ENCODE measurements at regions not wholly inside any gene's neighbourhood (a gene's known extent, or its start where the extent isn't known, plus 50 kb on each side); places are given as distances from the start of the nearest gene placed in this dataset.
"Not testable (repeated sequence)": the region's sequence is repeated elsewhere in the genome, so short reads cannot be mapped to it uniquely, and the experiment has no call there.

DNA sequence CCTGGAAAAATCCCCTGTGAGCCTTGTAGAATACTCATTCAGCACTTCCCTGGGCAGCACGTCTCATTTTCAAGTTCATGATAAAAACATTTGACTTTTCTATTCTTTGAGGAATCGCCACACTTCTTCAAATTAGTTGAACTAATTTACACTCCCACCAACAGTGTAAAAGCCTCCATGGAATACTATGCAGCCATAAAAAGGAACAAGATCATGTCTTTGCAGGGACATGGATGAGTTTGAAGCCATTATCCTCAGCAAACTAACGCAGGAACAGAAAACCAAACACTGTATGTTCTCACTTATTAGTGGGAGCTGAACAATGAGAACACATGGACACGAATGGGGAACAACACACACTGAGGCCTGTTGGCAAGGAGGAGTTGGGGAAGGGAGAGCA, 102.0 kb upstream of the HEY2 start:
- in situ Hi-C loops (cut with HindIII; ENCODE audit: low sequenced_read_pairs): no loop called here

DNA sequence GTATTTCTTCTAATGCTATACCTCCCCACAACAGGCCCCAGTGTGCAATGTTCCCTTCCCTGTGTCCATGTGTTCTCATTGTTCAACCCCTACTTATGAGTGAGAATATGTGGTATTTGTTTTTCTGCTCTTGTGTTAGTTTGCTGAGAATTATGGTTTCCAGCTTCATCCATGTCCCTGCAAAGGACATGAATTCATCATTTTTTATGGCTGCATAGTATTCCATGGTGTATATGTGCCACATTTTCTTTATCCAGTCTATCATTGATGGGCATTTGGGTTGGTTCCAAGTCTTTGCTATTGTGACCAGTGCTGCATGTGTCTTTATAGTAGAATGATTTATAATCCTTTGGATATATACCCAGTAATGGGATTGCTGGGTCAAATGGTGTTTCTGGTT, 95.7 kb upstream of the HEY2 start:
- in situ Hi-C loops (cut with HindIII; ENCODE audit: low sequenced_read_pairs): not testable (repeated sequence)

DNA sequence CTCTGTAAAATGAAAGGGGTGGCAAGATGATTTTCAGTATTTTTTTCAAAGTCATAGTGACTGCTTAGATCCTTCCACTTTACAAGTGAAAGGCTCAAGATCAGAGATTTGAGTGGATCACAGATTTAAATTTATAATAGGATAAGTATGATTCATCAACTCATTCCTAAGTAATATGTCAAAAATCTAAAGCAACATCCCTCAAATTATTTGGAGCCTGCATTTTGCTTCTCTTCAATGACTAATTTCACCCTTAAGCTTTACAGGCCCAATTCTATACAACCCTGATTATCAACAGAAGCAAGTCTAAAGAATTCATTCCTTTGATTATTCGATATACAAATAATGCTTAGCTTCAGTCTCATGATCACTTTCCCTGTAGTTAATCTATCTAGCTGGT, 93.9 kb upstream of the HEY2 start:
- in situ Hi-C loops (cut with HindIII; ENCODE audit: low sequenced_read_pairs): no loop called here

DNA sequence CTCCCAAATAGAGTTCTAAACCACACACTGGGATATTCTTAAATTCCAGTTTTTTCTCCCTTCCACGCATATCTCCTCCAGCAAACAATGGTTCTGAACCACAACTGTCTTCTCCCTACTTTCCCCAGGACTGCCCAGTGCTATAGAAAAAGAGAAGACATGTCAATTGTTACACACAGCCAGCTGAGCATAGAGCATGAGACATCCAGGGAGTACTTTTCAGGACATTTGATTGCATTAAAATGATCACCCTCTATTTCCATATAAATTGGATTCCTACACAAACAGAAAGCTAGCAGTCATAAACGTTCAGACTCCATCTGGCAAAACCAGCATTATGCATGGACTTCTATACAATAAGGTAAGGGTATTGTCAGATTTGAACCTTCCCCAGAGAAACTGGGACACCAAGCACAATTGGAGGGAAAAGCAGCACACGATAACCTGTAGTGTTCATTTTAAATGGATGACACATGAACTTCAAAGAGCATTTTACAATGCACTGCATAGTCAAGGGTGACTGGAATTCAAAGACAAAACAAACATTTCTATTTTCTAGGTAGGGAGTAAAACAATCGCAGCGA, 93.1 kb upstream of the HEY2 start:
- in situ Hi-C loops (cut with HindIII; ENCODE audit: low sequenced_read_pairs): no loop called here

DNA sequence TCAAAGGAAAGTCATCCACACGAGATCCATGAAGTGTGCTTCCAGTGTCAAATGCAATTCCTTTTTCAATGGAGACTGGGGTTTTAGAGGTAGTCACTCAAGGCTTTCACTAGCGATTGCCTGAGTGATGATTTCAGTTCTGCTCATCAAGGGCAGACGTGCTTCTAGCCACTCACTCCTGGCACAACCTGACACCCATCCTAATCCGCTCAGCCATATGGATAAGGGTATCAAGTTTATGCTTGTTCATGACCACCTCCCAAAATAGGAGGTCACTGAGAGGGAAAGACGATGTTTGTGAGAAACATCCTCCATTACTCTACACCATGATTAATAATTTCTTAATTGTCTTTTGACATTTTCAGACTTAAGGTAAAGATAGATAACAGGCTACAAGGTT, 91.3 kb upstream of the HEY2 start:
- in situ Hi-C loops (cut with HindIII; ENCODE audit: low sequenced_read_pairs): no loop called here

DNA sequence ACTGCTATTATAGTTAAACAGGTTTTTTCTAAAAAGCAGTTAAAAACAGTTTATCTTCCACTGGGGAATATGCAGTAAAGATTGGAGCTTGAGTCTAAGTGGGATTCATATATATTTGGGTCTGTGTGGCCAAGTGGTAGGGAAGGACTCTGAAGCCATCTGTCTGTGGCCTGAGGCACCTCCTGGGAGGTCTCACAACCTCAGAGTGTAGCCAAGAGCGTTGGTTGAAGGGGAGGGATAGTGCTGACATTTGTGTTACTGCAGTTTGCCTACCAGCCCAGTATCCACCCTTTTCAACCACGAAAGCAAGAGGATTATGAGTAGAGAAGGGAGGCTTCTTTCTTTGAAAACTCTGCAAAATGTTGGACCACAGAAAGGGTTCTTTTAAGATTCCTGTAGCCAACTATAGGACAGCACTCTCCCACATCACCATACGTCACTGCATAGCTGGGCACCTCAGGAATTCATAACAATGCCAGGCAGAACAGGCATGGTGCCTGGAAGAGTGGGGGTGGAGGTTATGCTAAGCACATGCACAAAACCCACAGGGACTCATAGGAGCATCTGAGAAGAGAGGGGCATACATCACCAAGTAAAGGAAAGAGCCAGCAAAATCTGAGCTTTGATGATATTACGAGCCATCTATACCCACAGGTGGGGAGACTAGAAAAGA, 90.5 kb upstream of the HEY2 start:
- in situ Hi-C loops (cut with HindIII; ENCODE audit: low sequenced_read_pairs): no loop called here

DNA sequence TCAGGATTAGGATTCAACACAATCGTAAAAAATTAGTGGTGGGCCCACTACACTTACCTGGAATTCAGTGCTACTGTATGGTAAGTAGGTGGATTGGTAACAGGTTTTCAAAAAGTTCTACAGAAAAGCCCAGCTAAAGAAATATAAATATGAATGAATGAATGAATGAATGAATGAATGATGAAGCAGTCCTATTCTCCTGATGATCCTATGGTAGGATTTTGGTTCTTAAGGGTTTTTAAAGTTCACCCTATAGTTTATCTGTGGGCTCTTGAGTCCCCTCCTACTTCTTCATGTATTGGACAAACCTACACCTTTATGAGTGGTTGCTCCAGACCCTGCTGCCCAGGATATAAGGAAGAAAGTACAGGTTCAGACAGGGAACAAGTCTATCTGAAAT, 89.5 kb upstream of the HEY2 start:
- in situ Hi-C loops (cut with HindIII; ENCODE audit: low sequenced_read_pairs): no loop called here

DNA sequence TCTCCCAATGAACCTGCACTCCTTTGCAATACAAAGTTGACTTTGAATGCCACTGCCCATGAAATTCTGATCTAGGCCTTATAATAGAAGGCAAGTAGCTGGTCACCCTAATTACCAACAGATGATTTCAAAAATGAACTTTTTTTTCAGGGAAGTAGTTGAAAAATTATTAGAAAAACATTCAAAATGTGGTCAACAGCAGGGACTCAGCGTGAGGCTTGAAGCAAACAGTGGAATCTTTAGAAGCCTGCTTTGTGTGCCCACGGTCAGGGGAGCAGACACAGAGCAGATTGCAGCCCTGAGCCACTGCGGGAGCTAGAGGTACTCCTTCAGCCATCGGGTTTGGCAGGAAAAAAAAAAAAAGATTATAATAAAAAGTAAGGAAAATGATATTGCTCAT, 87.1 kb upstream of the HEY2 start:
- in situ Hi-C loops (cut with HindIII; ENCODE audit: low sequenced_read_pairs): no loop called here

DNA sequence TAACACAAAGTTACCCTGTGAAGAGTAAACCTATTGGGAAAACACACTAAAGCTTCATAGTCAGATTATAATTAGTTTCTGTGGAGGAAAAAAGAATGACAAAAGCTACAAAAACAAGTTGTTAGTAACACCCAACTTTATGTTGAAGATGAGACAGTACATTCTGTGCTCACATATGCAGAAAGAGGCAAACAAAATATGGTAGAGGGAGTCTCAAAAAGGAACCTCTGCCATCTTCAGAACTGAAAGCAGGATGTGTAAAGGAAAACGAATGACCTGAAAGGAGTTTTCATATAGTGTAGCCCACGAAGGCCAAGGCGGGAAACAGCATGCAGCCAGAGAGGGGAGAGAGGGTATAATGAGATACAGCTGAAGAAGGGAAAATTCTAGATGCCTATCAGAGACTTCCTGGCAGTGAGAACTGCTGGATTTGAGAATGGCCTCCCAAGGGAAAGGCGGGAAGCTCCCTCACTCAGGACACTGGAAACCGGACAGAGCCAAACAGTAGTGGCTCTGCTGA, 84.1 kb upstream of the HEY2 start:
- in situ Hi-C loops (cut with HindIII; ENCODE audit: low sequenced_read_pairs): no loop called here

DNA sequence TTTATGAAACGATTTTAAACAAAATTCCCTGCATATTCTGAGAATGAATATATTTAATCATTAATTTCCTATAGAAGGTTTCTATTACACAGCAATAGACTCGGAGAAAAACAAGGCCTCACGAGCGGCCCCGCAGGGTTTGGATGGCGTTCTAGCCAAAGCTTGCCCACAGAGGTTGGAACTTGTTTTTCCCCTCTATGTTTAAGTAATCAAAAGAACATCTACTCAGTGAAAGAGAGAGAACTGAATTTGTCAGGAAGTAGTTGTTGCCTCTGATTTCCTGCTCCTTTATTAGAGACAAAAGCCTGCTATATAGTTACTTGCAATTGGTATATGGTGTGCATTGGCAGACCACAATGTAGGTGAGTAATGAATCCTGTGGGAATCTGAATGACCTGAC, 82.1 kb upstream of the HEY2 start:
- in situ Hi-C loops (cut with HindIII; ENCODE audit: low sequenced_read_pairs): no loop called here

DNA sequence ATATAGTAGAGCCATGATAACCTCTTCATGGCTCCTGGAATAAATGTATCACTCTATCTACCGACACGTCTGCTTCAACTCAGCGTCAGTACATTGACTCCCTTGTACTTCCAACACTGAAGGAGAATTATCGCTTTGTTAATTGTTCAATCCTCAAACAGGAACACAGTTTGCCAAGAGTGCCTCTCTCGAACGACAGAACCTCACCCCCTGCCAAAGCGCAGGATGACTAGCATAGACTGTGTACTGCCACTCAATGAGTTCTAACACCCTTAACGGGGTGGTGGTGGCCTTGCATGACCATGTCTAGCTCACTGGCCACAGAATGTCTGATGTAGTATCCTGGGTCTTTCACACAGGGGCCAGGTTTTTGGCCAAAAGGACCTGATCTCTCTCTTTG, 81.4 kb upstream of the HEY2 start:
- in situ Hi-C loops (cut with HindIII; ENCODE audit: low sequenced_read_pairs): no loop called here

DNA sequence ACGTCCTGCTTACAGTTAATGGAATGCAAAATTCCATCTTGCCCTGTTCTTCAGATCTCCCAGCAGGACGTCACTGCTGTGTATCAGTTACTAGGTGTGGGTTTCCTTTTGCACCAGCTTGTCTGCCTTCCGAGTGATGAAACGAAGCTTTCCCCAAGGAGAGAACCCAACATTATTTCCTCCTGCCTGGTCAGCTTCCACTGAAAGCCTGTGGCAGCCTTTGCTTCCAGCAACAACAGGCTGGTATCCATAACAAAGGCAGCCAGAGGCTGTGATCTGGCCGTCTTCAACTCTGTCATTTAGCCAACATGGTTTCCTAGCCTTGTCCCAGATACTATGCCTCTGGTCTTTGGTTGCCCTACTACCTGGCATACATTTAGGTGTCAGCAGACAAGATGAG, 78.9 kb upstream of the HEY2 start:
- in situ Hi-C loops (cut with HindIII; ENCODE audit: low sequenced_read_pairs): no loop called here

DNA sequence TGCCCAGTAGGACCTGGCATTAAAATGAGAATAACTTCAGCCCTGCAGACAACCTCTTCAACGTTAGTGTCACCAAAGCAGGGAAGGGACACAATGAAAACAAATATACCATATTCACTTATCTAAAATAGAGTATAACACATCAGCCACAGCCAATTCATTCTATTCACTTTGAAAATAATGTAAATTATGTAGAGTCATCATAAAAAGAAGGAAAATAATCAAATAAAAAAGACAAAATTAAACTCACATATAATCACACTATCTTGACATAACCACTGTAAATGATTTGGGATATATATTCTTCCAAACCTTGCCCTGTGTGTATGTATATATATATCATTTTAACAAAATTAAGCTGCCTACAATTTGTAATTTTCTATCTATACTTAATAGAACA, 78.1 kb upstream of the HEY2 start:
- in situ Hi-C loops (cut with HindIII; ENCODE audit: low sequenced_read_pairs): no loop called here

DNA sequence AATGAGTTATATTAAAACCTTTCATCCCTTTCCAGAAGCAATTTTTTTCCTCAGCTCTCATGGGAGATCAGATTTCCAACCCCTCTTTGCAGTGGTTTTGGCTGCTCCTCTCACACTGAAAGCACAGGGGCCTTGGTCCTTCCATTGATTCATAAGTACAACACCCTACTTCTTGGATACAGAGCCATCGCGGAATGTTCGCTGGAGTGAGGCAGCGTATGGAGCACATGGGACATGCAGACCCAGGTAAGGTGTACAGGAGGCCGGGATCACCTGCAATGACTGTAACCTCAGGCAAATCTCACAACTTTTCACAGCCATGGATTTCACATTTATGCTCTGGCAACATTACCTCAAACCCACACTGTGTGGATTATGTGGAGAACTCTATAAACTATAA, 75.2 kb upstream of the HEY2 start:
- in situ Hi-C loops (cut with HindIII; ENCODE audit: low sequenced_read_pairs): no loop called here

DNA sequence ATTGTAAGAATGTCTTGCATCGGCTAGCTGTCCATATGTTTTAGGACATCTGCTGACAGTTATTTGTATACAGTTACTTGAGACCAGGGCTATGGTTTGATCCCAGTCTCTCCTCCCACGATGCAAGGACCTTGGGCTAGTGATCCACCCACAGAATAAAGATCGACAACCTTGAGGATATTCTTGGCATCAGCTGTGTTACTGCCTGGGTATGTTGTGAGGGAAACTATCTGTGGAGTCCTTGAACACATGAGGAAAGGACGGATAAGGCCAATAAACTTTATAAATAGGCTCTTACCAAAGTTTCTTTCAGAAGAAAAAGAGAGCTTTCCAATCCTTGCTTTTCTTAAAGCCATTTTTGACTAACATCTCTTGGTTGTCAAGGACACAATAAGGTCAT, 70.8 kb upstream of the HEY2 start:
- in situ Hi-C loops (cut with HindIII; ENCODE audit: low sequenced_read_pairs): no loop called here

DNA sequence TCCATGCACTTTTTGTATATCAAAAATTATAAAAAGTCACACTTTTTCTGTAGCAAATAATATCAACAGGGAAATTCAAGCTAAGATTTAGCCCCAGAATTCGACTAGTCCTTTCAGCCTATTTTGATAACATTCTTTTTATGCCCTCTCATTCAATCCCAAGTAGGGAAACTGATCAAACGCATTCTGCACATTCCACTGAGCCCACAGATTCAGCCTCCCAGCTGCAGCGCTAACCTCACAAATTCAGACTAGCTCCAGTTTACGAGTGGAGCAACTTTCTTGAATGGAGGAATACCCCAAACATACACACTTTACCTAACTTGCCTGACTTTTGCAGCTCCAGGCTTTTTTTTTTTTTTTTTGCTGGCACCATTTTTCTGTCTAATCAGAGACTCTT, 70.3 kb upstream of the HEY2 start:
- in situ Hi-C loops (cut with HindIII; ENCODE audit: low sequenced_read_pairs): no loop called here

DNA sequence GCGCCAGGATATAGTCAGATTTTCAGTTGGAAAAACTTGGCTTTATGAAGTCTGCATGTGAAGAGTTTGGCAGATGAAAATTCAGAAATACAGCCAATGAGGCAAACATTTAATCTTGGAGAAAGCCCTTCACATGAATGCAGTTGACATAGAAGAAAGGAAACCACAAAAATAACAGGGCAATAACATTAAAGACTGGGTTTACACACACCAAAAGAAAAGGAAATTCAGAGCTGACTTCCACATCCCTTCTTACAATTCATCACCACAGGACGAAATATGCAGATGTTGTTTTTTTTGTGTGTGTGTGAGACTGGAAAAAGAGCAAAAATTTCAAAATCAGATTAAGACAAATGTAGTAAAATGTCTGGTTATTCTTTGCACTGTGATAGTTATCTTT, 69.8 kb upstream of the HEY2 start:
- in situ Hi-C loops (cut with HindIII; ENCODE audit: low sequenced_read_pairs): no loop called here

DNA sequence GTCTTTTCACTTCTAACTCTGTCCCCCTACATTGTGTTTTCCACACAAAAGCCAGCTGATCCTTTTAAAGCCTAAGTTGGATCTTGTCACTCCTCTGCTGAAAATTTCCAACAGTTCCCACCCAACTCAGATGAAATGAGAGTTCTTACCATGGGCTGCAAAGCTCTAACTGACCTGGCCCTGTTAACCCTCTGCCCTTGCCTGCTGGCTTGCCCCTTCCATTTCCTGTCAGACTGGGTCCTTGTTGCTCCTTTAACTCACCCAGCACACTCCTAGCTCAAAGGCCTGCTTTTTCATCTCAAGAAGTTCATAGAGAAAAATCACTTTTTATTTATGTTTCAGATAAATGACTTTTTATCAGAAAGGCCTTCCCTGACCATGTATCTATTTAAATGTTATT, 66.5 kb upstream of the HEY2 start:
- in situ Hi-C loops (cut with HindIII; ENCODE audit: low sequenced_read_pairs): no loop called here

DNA sequence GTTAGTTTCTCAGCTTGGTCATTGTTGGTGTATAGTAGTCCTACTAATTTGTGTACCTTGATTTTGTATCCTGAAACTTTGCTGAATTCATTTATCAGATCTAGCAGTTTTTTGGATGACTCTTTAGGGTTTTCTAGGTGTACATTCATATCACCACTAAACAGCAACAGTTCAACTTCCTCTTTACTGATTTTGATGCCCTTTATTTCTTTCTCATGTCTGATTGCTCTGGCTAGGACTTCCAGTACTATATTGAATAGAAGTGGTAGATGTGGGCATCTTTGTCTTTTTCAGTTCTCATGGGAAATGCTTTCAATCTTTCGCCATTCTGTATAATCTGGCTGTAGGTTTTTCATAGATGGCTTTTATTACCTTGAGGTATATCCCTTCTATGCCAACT, 61.3 kb upstream of the HEY2 start:
- in situ Hi-C loops (cut with HindIII; ENCODE audit: low sequenced_read_pairs): no loop called here

DNA sequence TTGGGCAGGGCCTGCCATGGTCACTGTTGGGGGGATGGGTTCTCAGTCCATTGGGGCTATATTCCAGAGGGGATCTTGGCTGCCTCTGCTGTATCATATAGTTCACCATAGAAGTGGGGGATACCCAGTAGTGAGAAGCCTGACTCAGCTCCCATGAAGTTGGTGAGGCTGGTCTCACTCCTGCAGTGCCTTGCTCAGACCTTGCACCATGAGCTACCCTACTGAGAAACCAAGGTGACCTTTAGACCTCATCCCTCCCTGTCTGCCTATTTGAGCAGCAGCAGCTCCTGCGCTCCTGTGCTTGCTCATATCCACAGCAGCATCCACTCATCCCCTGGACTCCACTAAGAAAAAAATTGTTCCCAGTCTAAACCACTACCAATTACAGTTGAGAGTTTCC, 56.0 kb upstream of the HEY2 start:
- in situ Hi-C loops (cut with HindIII; ENCODE audit: low sequenced_read_pairs): no loop called here

DNA sequence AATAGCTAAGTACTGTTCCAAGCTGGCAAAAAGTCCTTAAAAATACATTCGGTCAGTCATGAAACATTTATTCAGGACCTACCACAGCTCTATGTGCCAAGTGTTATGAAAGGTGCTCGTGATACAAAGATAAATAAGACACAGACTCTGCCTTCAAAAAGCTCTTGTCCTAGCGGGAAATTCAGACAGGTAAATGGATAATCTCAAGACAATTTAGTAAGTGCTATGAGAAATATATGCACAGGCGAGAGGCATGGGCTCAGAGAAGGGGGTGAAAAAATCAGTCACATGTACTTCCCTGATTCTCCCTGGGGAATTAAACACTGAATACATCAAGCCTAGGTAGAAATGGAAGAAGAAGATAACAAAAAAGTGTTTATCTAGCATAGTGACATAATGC, 49.8 kb upstream of the HEY2 start:
- in situ Hi-C loops (cut with HindIII; ENCODE audit: low sequenced_read_pairs): no loop called here
